GM12874 (cell line): ENCODE measurements at regions not wholly inside any gene's neighbourhood (a gene's known extent, or its start where the extent isn't known, plus 50 kb on each side); places are given as distances from the start of the nearest gene placed in this dataset.

Source experiments
- TF ChIP-seq, protein P1 (sequence below): IDR thresholded peaks from 2 replicates; pipeline ENCODE4 v1.5.1; 2011; ENCODE audit warnings: low read depth, mild to moderate bottlenecking, control low read depth, low read length, moderate library complexity; ENCODE audit not compliant: insufficient read depth

DNA sequence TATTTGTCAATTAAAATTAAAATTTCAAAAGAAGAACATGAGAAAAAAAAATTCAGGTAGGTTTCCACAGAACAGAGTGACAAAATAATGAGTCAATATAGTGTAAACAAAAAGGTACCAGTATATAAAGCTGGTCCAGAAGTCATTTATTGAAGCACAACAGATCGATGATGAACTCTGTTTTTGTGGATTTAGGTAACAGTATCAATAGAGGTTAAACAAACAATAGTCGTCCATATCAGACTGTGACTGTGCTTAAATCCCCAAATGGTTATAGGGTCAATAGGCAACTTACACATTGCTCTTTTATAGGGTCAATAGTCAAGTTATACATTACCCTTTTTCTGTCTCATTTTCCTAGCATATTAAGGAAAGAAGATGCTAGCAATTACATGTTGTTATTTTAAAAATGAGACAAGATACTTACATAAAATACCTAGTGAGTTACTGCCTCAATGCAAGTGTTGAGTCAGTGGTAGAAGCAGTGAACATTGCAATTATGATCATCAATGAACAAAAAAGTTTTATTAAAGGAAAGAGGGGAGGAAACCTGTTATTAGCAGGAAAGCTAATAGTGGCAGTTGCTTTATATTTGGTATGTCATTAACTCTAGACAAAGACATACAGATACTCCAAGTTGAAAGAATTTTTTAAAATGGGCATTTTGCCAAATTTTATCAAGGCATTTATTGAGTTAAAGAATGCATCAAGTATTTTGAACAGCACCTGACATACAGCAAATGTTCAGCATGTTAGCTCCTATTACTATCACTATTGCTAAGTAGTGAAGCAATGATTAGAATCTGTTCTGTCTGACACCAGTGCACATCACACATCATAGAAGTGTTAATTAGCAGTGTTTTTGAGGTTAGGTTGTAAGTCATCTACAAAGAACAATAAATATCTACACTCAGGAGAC is 102.9 kb downstream of the CCER1 start:
- TF ChIP-seq, protein P1, sequence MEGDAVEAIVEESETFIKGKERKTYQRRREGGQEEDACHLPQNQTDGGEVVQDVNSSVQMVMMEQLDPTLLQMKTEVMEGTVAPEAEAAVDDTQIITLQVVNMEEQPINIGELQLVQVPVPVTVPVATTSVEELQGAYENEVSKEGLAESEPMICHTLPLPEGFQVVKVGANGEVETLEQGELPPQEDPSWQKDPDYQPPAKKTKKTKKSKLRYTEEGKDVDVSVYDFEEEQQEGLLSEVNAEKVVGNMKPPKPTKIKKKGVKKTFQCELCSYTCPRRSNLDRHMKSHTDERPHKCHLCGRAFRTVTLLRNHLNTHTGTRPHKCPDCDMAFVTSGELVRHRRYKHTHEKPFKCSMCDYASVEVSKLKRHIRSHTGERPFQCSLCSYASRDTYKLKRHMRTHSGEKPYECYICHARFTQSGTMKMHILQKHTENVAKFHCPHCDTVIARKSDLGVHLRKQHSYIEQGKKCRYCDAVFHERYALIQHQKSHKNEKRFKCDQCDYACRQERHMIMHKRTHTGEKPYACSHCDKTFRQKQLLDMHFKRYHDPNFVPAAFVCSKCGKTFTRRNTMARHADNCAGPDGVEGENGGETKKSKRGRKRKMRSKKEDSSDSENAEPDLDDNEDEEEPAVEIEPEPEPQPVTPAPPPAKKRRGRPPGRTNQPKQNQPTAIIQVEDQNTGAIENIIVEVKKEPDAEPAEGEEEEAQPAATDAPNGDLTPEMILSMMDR, result no peak

DNA sequence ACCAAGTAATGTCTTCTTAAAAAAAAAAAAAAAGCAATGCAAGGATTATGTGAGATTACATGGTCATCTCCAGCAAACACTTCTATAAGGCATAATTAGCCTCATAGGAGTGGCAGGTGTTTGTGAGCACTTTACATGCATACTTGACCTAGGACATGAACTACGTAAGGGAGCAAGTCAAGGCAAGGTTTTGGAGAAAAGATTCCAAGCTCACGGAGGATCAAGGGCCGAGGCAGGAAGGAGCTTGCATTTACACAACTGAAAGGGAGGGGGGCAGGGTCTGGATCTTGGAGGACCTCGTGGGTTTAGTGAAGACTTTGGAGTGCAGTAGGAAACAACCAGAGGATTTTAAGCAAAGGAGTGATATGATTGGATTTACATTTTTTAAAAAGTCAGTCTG is 112.5 kb downstream of the CCER1 start:
- TF ChIP-seq, protein P1, result no peak

DNA sequence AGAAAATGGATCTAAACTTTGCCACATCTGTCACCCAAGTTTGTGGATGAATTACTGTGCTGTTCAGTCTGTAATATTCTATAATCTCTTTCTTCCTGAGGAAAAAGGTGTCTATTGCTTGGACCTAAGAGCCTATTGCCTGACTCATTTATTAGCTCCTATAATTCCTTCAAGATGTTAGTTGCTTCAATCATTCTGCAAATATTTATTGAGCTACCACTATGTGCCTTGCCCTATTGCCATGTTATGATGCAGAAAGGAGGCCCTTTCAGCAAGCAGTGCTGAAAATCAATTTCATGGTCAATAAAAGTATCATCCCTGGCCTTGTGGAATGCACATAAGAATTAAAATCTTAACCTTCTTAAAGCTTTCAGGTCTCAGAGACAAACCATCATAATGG is 113.6 kb downstream of the CCER1 start:
- TF ChIP-seq, protein P1, result no peak

DNA sequence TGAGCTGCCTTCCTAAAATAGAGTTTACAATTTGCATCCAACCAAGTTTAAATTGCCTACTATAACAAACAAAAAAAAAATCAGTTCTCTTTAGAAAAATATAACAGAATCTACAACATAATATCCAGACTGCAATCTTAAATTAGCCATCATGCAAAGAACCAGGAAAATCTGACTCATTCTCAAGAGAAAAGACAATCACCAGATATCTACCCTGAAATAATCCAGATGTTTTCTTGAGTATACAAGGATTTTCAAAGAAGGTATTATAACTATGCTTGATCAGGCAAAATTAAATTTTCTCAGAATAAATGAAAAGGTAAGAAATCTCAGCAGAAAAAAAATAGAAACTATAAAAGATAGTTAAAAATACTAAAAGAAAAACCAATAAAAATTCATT is 115.6 kb downstream of the CCER1 start:
- TF ChIP-seq, protein P1, result no peak

DNA sequence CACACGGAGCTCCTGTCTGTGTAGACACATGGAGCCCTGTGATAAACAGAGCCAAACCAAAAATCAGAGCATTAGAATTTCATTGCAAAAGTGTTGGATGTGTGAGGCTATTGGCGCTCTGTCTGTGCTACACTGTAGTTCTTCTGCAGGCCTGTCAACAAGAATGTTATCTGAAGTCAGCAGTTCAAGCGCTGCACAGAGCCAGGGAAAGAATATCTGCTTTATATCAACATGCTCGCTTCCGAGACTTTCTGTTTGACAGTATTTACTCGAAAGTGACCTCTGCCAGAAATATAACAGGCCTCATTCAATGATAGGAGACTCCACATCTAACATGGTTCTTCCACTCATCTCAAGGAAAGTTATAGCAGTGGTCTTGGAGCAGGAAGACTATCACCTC is 118.3 kb downstream of the CCER1 start:
- TF ChIP-seq, protein P1, result no peak

DNA sequence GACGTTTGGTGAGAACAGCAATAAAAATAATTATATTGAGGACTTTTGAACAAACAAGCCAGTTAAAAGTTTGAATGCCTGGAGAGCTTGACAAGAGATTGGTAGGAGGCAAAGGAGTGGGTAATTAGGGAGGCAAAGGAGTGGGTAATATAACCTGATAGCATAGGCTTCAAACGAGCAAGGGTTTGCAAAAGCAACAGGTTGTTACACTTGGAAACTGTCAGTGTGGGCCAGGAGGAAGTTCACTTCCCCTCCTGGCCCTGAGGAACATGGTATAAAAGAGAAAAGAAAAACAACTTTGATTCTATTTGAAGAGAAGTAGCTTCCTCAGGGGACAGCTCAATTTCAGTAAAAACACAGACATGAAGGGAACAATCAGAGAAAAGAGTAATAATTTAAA is 121.7 kb downstream of the CCER1 start:
- TF ChIP-seq, protein P1, result no peak

DNA sequence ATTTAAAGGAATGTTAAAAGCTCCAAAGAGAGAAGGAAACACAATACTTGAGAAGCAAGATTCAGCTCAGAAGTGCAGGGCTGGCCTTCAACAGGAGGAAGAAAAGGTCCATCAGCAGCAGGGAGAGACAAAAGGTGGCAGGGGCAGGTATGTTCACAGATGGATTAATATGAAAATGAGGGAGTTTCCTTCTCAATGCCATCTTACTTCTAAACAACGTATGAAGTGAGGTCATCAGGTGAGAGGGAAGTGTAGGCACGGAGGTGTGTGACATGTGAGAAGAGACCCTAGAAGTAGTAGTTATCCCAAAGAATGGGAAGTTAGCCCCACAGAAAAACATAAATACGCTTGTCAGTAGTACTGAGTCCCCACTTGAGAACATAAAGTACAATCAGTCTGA is 122.5 kb downstream of the CCER1 start:
- TF ChIP-seq, protein P1, result no peak
